Heart left ventricle (tissue), 13 donors: ENCODE measurements at regions not wholly inside any gene's neighbourhood (a gene's known extent, or its start where the extent isn't known, plus 50 kb on each side); places are given as distances from the start of the nearest gene placed in this dataset.

Experiments
- POLR2A ChIP-seq, 2 donors: fragments of 450-650 bp; IDR thresholded peaks; one replicate each; pipeline ENCODE4 v1.6.1; 2017; ENCODE audit warnings: antibody characterized with exemption in 2 of 2, mild to moderate bottlenecking in 2 of 2, moderate library complexity in 2 of 2
- TF ChIP-seq, protein P1 (sequence below), 12 donors: fragments of 200-600 bp; sonication (generic) in 4 of 12; IDR thresholded peaks; one replicate each; pipeline versions ENCODE4 v1.5.0 to v1.8.0; 2018 to 2022; ENCODE audit warnings: antibody characterized with exemption in 12 of 12, mild to moderate bottlenecking in 5 of 12
- donor health status: ischemic (EF 13 %, LVEDD 7.1; RV severe dilation, severe dysfunction).
- donor health status: DM: no; HTN: yes; CAD: no.
- donor health status: DM: no; HTN: no; CAD: no.
- donor health status: ischemic (EF 25% LVEDD 6.9; RV normal size, moderate dysfunction).
- donor health status: ischemic (EF 25% LVEDD 5.7; RV mildly dilated, moderate dysfunction).
- donor health status: ischemic (EF 35%, LVEDD 5.7; RV mildly dilated, moderate dysfunction).
- donor health status: nonischemic (EF 11% LVEDD 7.7; RV severe dilation, severe dysfunction).
- donor health status: DM: yes; HTN: yes; CAD: no.
- donor health status: PGD.
- donor health status: ischemic (EF 29% LVEDD 5.4; RV normal size, mild dysfunction).
- donor health status: nonischemic (EF 23%, LVEDD 6.1; RV moderate dilation, normal function).

- TF ChIP-seq, protein P1, sequence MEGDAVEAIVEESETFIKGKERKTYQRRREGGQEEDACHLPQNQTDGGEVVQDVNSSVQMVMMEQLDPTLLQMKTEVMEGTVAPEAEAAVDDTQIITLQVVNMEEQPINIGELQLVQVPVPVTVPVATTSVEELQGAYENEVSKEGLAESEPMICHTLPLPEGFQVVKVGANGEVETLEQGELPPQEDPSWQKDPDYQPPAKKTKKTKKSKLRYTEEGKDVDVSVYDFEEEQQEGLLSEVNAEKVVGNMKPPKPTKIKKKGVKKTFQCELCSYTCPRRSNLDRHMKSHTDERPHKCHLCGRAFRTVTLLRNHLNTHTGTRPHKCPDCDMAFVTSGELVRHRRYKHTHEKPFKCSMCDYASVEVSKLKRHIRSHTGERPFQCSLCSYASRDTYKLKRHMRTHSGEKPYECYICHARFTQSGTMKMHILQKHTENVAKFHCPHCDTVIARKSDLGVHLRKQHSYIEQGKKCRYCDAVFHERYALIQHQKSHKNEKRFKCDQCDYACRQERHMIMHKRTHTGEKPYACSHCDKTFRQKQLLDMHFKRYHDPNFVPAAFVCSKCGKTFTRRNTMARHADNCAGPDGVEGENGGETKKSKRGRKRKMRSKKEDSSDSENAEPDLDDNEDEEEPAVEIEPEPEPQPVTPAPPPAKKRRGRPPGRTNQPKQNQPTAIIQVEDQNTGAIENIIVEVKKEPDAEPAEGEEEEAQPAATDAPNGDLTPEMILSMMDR (IDR thresholded peaks at IDR 0.05) = no peak
- no peak for TF ChIP-seq POLR2A (IDR thresholded peaks at IDR 0.05)
Observed at GRCh38 chr12:68391937-68392336, 59.8 kb upstream of the MDM1 start.
